ENCODE measurements at regions not wholly inside any gene's neighbourhood (a gene's known extent, or its start where the extent isn't known, plus 50 kb on each side); places are given as distances from the start of the nearest gene placed in this dataset.
"Not testable (repeated sequence)": the region's sequence is repeated elsewhere in the genome, so short reads cannot be mapped to it uniquely, and the experiment has no call there.

GRCh38 chrX:1053072-1053471 lies 159.4 kb downstream of the CRLF2 start:
- DNase-seq: no peak

GRCh38 chrX:1052021-1052420 lies 160.4 kb downstream of the CRLF2 start:
- DNase-seq: no peak

- no peak for DNase-seq
These were observed 161.0 kb downstream of the CRLF2 start for GRCh38 chrX:1051421-1051820.

- no peak for DNase-seq
These were observed 166.7 kb downstream of the CRLF2 start for GRCh38 chrX:1045680-1046314.

- DNase-seq: no peak
These were observed 171.4 kb downstream of the CRLF2 start for GRCh38 chrX:1041091-1041490.

GRCh38 chrX:1035931-1036330 lies 176.5 kb downstream of the CRLF2 start:
- DNase-seq: not testable (repeated sequence)

GRCh38 chrX:1035206-1035605 lies 177.2 kb downstream of the CRLF2 start:
- no peak for DNase-seq

- DNase-seq: no peak
These were observed 177.7 kb downstream of the CRLF2 start for GRCh38 chrX:1034717-1035116.

- DNase-seq: no peak
These were observed 180.7 kb downstream of the CRLF2 start for GRCh38 chrX:1031521-1032430.

GRCh38 chrX:1029494-1029893 lies 183.0 kb downstream of the CRLF2 start:
- no peak for DNase-seq

GRCh38 chrX:1027680-1028079 lies 184.8 kb downstream of the CRLF2 start:
- DNase-seq: no peak

- DNase-seq: no peak
These were observed 185.3 kb downstream of the CRLF2 start for GRCh38 chrX:1027133-1027532.

GRCh38 chrX:1026263-1027015 lies 186.0 kb downstream of the CRLF2 start:
- DNase-seq: no peak

GRCh38 chrX:1025413-1025812 lies 187.0 kb downstream of the CRLF2 start:
- DNase-seq: no peak

- DNase-seq: no peak
These were observed 188.8 kb downstream of the CRLF2 start for GRCh38 chrX:1023676-1024075.

- not testable (repeated sequence) for DNase-seq
These were observed 191.0 kb downstream of the CRLF2 start for GRCh38 chrX:1021314-1021993.

GRCh38 chrX:1020634-1021166 lies 191.7 kb downstream of the CRLF2 start:
- no peak for DNase-seq

GRCh38 chrX:1016926-1017325 lies 195.5 kb downstream of the CRLF2 start:
- not testable (repeated sequence) for DNase-seq

- DNase-seq: not testable (repeated sequence)
These were observed 196.2 kb downstream of the CRLF2 start for GRCh38 chrX:1016281-1016680.

- no peak for DNase-seq
These were observed 199.7 kb downstream of the CRLF2 start for GRCh38 chrX:1012678-1013300.

GRCh38 chrX:1011691-1012283 lies 200.7 kb downstream of the CRLF2 start:
- DNase-seq: no peak

GRCh38 chrX:1009771-1010170 lies 202.7 kb downstream of the CRLF2 start:
- DNase-seq: no peak

Measured in NCI-H69 (cell line).